Heart right ventricle (tissue), 16 donors: ENCODE measurements at regions not wholly inside any gene's neighbourhood (a gene's known extent, or its start where the extent isn't known, plus 50 kb on each side); places are given as distances from the start of the nearest gene placed in this dataset.
"Not testable (repeated sequence)": the region's sequence is repeated elsewhere in the genome, so short reads cannot be mapped to it uniquely, and the experiment has no call there.

Source experiments
- ATAC-seq, 8 donors: fragments of 200-7000 bp; cut with Tn5 transposase; one replicate each; pipeline ENCODE4 v1.9.1; 2020; ENCODE audit warnings: mild to moderate bottlenecking in 8 of 8, moderate library complexity in 8 of 8, moderate number of reproducible peaks in 1 of 8
- DNase-seq, 2 donors: peaks; one replicate each; pipeline ENCODE4 v3.0.0-alpha.2; 2020
- H3K27ac ChIP-seq, 10 donors: fragments of 200-600 bp; sonication (generic) in 2 of 10; one replicate each; pipeline versions ENCODE4 v1.5.0 to v1.8.0; 2020 to 2022; ENCODE audit warnings: mild to moderate bottlenecking in 3 of 10
- H3K27me3 ChIP-seq, 7 donors: fragments of 200-600 bp; one replicate each; pipeline ENCODE4 v1.8.0; 2021 to 2022; ENCODE audit warnings: mild to moderate bottlenecking in 2 of 7
- H3K36me3 ChIP-seq, 9 donors: fragments of 200-600 bp; sonication (generic) in 1 of 9; one replicate each; pipeline versions ENCODE4 v1.5.0 to v1.8.0; 2020 to 2022; ENCODE audit warnings: mild to moderate bottlenecking in 2 of 9
- H3K4me1 ChIP-seq, 9 donors: fragments of 200-600 bp; sonication (generic) in 1 of 9; one replicate each; pipeline versions ENCODE4 v1.5.0 to v1.8.0; 2020 to 2022; ENCODE audit warnings: mild to moderate bottlenecking in 4 of 9
- H3K4me3 ChIP-seq, 10 donors: fragments of 200-600 bp; sonication (generic) in 2 of 10; one replicate each; pipeline versions ENCODE4 v1.5.0 to v1.8.0; 2020 to 2022; ENCODE audit warnings: mild to moderate bottlenecking in 7 of 10, moderate library complexity in 2 of 10
- H3K9me3 ChIP-seq, 11 donors: fragments of 200-600 bp in 10 of 11; sonication (generic) in 2 of 11; one replicate each; pipeline versions ENCODE4 v1.5.0 to v1.8.0; 2013 to 2022; ENCODE audit warnings: mild to moderate bottlenecking in 2 of 11, control low read depth in 1 of 11, moderate library complexity in 1 of 11
- CTCF ChIP-seq, 9 donors: fragments of 200-600 bp; sonication (generic) in 2 of 9; IDR thresholded peaks; one replicate each; pipeline versions ENCODE4 v1.5.0 to v1.8.0; 2021 to 2022; ENCODE audit warnings: antibody characterized with exemption in 9 of 9, mild to moderate bottlenecking in 5 of 9, moderate library complexity in 1 of 9
- WGBS, 2 donors: extraction: QIAGEN DNeasy Blood & Tissue Kit; methylation state at CpG; one replicate each; pipeline ENCODE4 v1.1.7; 2013; ENCODE audit warnings: inconsistent platforms in 1 of 2; 5-methylcytosine and 5-hydroxymethylcytosine counted together
- intact Hi-C, 10 donors: fragments of 100-400 bp; cut with DNase I; formaldehyde crosslinking; loops; one replicate each; pipeline versions ENCODE4 v1.11.1 to v1.14.2; 2022
- donor health status: Arrhythmogenic right ventricular cardiomyopathy.
- donor health status: ischemic (EF 13 %, LVEDD 7.1; RV severe dilation, severe dysfunction).
- donor health status: healthy with polysubstance abuse.
- donor health status: DM: no; HTN: yes; CAD: no.
- donor health status: DM: no; HTN: no; CAD: no.
- donor health status: ischemic (EF 25% LVEDD 6.9; RV normal size, moderate dysfunction).
- donor health status: ischemic (EF 25% LVEDD 5.7; RV mildly dilated, moderate dysfunction).
- donor health status: healthy.
- donor health status: DM: yes; HTN: yes; CAD: no.
- donor health status: Ischemic cardiomyopathy.
- donor health status: ischemic (EF 35%, LVEDD 5.7; RV mildly dilated, moderate dysfunction).
- donor health status: nonischemic (EF 11% LVEDD 7.7; RV severe dilation, severe dysfunction).
- donor health status: DM: yes; HTN: yes; CAD: no.
- donor health status: PGD.
- donor health status: ischemic (EF 29% LVEDD 5.4; RV normal size, mild dysfunction).
- donor health status: nonischemic (EF 23%, LVEDD 6.1; RV moderate dilation, normal function).

- WGBS, 2 donors = 86 to 96% methylated on average over 1 of the region's 1 CpG
- H3K9me3 ChIP-seq = no peaks in the 10 kb centered on the region
- intact Hi-C loops = loop anchor here in 2 of 10 donors (10.0 kb wide), 2 partner anchors 78 to 92 kb away; no protein-coding TSS in a partner anchor
- H3K36me3 ChIP-seq = no peaks in the 10 kb centered on the region
- ATAC-seq = no peak
- peaks cover 0 to 5% (median 0%) of the 10 kb centered on the region in 9 donors for H3K4me1 ChIP-seq
- H3K27me3 ChIP-seq = no peaks in the 10 kb centered on the region
- no peak overlapping the region for H3K4me3 ChIP-seq
- no peak for TF ChIP-seq CTCF (IDR thresholded peaks at IDR 0.05)
- H3K27ac ChIP-seq = no peak overlapping the region
- DNase-seq = no peak
Measured at GRCh38 chr2:64742678-64743077, 89.0 kb upstream of the SERTAD2 start.

GRCh38 chr2:64743739-64744330, 90.1 kb upstream of the SERTAD2 start:
- Histone ChIP-seq H3K4me3 (no peak overlapping the region), H3K27me3 (no peaks in the 10 kb centered on the region), H3K36me3 (no peaks in the 10 kb centered on the region), H3K9me3 (no peaks in the 10 kb centered on the region), H3K4me1 (peaks cover 0 to 15% (median 3%) of the 10 kb centered on the region in 9 donors), H3K27ac (no peak overlapping the region)
- DNase-seq (no peak), ATAC-seq (no peak)
- WGBS, 2 donors = 88 to 94% methylated on average over 2 of the region's 2 CpGs
- intact Hi-C loops = loop anchor here in 2 of 10 donors (10.0 kb wide), 2 partner anchors 79 to 91 kb away; no protein-coding TSS in a partner anchor
- no peak for TF ChIP-seq CTCF (IDR thresholded peaks at IDR 0.05)

GRCh38 chr2:64745562-64745961, 91.8 kb upstream of the SERTAD2 start:
- intact Hi-C loops = loop anchor here in 3 of 10 donors (5.0 to 10.0 kb wide), 3 partner anchors 81 to 89 kb away; no protein-coding TSS in a partner anchor
- no peak for DNase-seq

GRCh38 chr2:64747690-64748091, 94.0 kb upstream of the SERTAD2 start:
- 91 to 96% methylated on average over 3 of the region's 3 CpGs for WGBS, 2 donors
- H3K9me3 ChIP-seq, H3K27me3 ChIP-seq, ATAC-seq, H3K27ac ChIP-seq, H3K4me3 ChIP-seq, H3K36me3 ChIP-seq, DNase-seq: not testable (repeated sequence)
- peaks cover 0 to 34% (median 19%) of the 10 kb centered on the region in 9 donors for H3K4me1 ChIP-seq
- intact Hi-C loops = loop anchor here in 3 of 10 donors (5.0 to 10.0 kb wide), 3 partner anchors 83 to 90 kb away; no protein-coding TSS in a partner anchor

More at GRCh38 chr2:64745562-64745961, 91.8 kb upstream of the SERTAD2 start:
- whole genome bisulfite sequencing, 2 donors = 77 to 78% methylated on average over 2 of the region's 2 CpGs
- Histone ChIP-seq H3K4me1 (peaks cover 0 to 25% (median 13%) of the 10 kb centered on the region in 9 donors), H3K36me3 (no peaks in the 10 kb centered on the region), H3K9me3 (no peaks in the 10 kb centered on the region), H3K27ac (no peak overlapping the region), H3K27me3 (no peaks in the 10 kb centered on the region), H3K4me3 (no peak overlapping the region)
- no peak for ATAC-seq
- no peak for TF ChIP-seq CTCF (IDR thresholded peaks at IDR 0.05)

GRCh38 chr2:64748147-64748546, 94.4 kb upstream of the SERTAD2 start:
- no peak for ATAC-seq
- H3K36me3 ChIP-seq = no peaks in the 10 kb centered on the region
- TF ChIP-seq CTCF (IDR thresholded peaks at IDR 0.05) = no peak
- no peak for DNase-seq
- peaks cover 0 to 34% (median 19%) of the 10 kb centered on the region in 9 donors for H3K4me1 ChIP-seq
- intact Hi-C loops = loop anchor here in 3 of 10 donors (5.0 to 10.0 kb wide), 3 partner anchors 83 to 91 kb away; no protein-coding TSS in a partner anchor
- H3K27ac ChIP-seq = no peak overlapping the region
- H3K27me3 ChIP-seq = no peaks in the 10 kb centered on the region
- no peaks in the 10 kb centered on the region for H3K9me3 ChIP-seq
- no peak overlapping the region for H3K4me3 ChIP-seq
- 99 to 100% methylated on average over 3 of the region's 3 CpGs for WGBS, 2 donors
